Pancreas (tissue), 10 donors: ENCODE measurements at regions not wholly inside any gene's neighbourhood (a gene's known extent, or its start where the extent isn't known, plus 50 kb on each side); places are given as distances from the start of the nearest gene placed in this dataset.

Source experiments
- ATAC-seq, 4 donors: fragments of 200-7000 bp; cut with Tn5 transposase; one replicate each; pipeline versions ENCODE4 v1.8.0 to v1.9.1; 2020; ENCODE audit warnings: mild to moderate bottlenecking in 4 of 4, moderate library complexity in 4 of 4
- DNase-seq, 6 donors: peaks; one replicate each; pipeline ENCODE4 v3.0.0-alpha.2; 2020
- FAIRE-seq: peaks from 2 replicates; lab custom pipeline; 2012; peaks lifted over from hg19 to GRCh38; lab: Jason Lieb, UNC
- H3K27ac ChIP-seq, 4 donors: fragments of 200-600 bp; sonication (generic); 1 replicate in 3 of 4; 2 replicates in 1 of 4; pipeline versions ENCODE4 v1.5.0 to v1.8.0; 2020
- H3K27me3 ChIP-seq, 4 donors: fragments of 200-600 bp; one replicate each; pipeline ENCODE4 v1.8.0; 2021
- H3K36me3 ChIP-seq, 3 donors: fragments of 200-600 bp; sonication (generic) in 1 of 3; one replicate each; pipeline versions ENCODE4 v1.5.0 to v1.8.0; 2020 to 2021
- H3K4me1 ChIP-seq, 3 donors: fragments of 200-600 bp; one replicate each; pipeline ENCODE4 v1.8.0; 2021
- H3K4me3 ChIP-seq, 4 donors: fragments of 200-600 bp; sonication (generic) in 2 of 4; one replicate each; pipeline versions ENCODE4 v1.5.0 to v1.8.0; 2020 to 2021
- H3K9me3 ChIP-seq, 4 donors: fragments of 200-600 bp; one replicate each; pipeline ENCODE4 v1.8.0; 2021
- CTCF ChIP-seq, 4 donors: fragments of 200-600 bp; sonication (generic) in 3 of 4; IDR thresholded peaks; one replicate each; pipeline versions ENCODE4 v1.5.0 to v1.8.0; 2021; ENCODE audit warnings: antibody characterized with exemption in 4 of 4
- WGBS, 2 donors: extraction: QIAGEN DNeasy Blood & Tissue Kit; methylation state at CpG; one replicate each; pipeline ENCODE4 v1.1.7; 2013; 5-methylcytosine and 5-hydroxymethylcytosine counted together
- intact Hi-C, 3 donors: fragments of 100-400 bp; cut with DNase I; formaldehyde crosslinking; loops; one replicate each; pipeline versions ENCODE4 v1.11.1 to v1.14.2; 2022
- donor health status: healthy with polysubstance abuse.
- donor health status: DM: no; HTN: no; CAD: no; lungs with moderate emphysema.
- donor health status: DM: no; HTN: no; CAD: no.
- donor health status: control.
- donor health status: control.
- donor health status: Bipolar disorder and iron deficiency.
- donor health status: DM: yes; HTN: yes; CAD: no.
- donor health status: DM: no; HTN: no; CAD: no.
- donor health status: DM: no; HTN: no; CAD: no.
- donor health status: DM: yes; HTN: yes; CAD: no.

- intact Hi-C loops = no loop called here
- ATAC-seq = no peak
Measured at GRCh38 chr11:70007796-70008195, 70.3 kb upstream of the ANO1 start.

DNA sequence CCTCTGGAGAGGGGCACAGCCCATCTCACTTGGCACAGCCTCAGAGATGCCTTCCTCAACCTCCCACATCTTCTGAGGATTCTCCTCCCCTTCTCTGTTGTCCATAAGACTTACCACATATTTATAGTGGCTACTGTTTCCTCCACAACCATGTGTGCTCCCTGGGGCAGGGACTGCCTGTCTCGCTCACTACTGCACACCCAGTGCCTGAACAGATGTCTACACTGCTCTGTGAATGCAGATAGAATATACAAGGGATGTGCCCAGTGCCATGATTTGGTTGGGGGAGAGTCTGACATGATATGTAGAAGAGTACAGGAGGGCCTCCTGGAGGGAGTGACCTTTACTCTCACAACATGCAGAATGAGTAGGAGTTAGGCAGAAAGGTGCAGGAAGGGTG is 67.3 kb upstream of the ANO1 start:
- FAIRE-seq (no peak), ATAC-seq (no peak), DNase-seq (no peak)
- no peaks in the 10 kb centered on the region for H3K36me3 ChIP-seq
- H3K9me3 ChIP-seq = no peaks in the 10 kb centered on the region
- no peak overlapping the region for H3K4me3 ChIP-seq
- 47 to 57% methylated on average over 1 of the region's 1 CpG for WGBS, 2 donors
- TF ChIP-seq CTCF (IDR thresholded peaks at IDR 0.05) = no peak
- intact Hi-C loops = no loop called here
- no peaks in the 10 kb centered on the region for H3K4me1 ChIP-seq
- H3K27ac ChIP-seq = no peak overlapping the region
- H3K27me3 ChIP-seq = no peaks in the 10 kb centered on the region

More at GRCh38 chr11:70007796-70008195, 70.3 kb upstream of the ANO1 start:
- Histone ChIP-seq H3K27me3 (no peaks in the 10 kb centered on the region), H3K27ac (no peak overlapping the region), H3K9me3 (no peaks in the 10 kb centered on the region), H3K36me3 (no peaks in the 10 kb centered on the region), H3K4me3 (no peak overlapping the region), H3K4me1 (no peaks in the 10 kb centered on the region)
- DNase-seq = no peak
- 65 to 74% methylated on average over 3 of the region's 3 CpGs for WGBS, 2 donors
- no peak for FAIRE-seq
- no peak for TF ChIP-seq CTCF (IDR thresholded peaks at IDR 0.05)

- FAIRE-seq (no peak), DNase-seq (no peak), ATAC-seq (no peak)
- Histone ChIP-seq H3K27me3 (no peaks in the 10 kb centered on the region), H3K4me1 (no peaks in the 10 kb centered on the region), H3K4me3 (no peak overlapping the region), H3K27ac (no peak overlapping the region), H3K9me3 (no peaks in the 10 kb centered on the region), H3K36me3 (no peaks in the 10 kb centered on the region)
- intact Hi-C loops = no loop called here
- 39 to 49% methylated on average over 2 of the region's 2 CpGs for WGBS, 2 donors
- TF ChIP-seq CTCF (IDR thresholded peaks at IDR 0.05) = no peak
Measured at GRCh38 chr11:70012134-70012733, 65.9 kb upstream of the ANO1 start.

- Histone ChIP-seq H3K4me3 (no peak overlapping the region), H3K36me3 (no peaks in the 10 kb centered on the region), H3K4me1 (no peaks in the 10 kb centered on the region), H3K27me3 (no peaks in the 10 kb centered on the region), H3K27ac (no peak overlapping the region), H3K9me3 (no peaks in the 10 kb centered on the region)
- TF ChIP-seq CTCF (IDR thresholded peaks at IDR 0.05) = no peak
- FAIRE-seq (no peak), DNase-seq (no peak), ATAC-seq (no peak)
- WGBS, 2 donors = 70 to 80% methylated on average over 11 of the region's 11 CpGs
- intact Hi-C loops = no loop called here
Measured at GRCh38 chr11:70014291-70014690, 63.8 kb upstream of the ANO1 start.

DNA sequence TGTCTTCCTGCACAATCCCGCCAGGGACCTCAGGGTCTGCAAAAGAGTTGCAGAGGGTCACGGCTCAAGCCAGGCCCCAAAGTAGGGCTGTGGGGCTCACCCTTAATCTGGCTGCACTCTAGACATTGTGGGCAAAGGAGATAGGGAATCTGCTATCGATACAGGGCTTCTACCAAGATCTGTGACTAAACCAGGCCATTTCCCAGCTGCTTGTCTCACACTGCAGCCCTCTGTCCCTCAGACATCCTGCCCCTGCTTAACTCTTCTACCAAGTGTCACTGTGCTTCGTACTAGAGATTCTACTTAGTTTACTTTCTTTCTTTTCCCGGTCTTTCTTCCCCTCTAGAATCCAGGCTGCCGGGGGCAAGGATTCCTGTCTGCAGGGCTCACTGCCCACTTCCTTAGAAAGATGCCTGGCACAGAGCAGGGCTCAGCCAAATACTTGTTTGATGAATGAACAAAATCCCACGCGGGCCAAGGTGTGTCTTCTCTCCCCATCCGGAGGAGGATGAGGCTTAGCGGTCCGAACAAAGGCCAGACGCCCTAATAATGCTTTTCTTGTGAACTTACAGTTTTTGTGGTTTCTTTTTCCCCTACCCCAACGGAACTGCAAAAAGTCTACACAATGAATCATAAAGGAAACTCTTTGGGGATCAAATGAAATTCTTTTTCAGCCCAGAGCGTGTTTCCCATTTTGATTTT is 61.3 kb upstream of the ANO1 start:
- no peaks in the 10 kb centered on the region for H3K9me3 ChIP-seq
- DNase-seq (no peak), ATAC-seq (no peak), FAIRE-seq (no peak)
- no peaks in the 10 kb centered on the region for H3K27me3 ChIP-seq
- TF ChIP-seq CTCF (IDR thresholded peaks at IDR 0.05) = no peak
- intact Hi-C loops = no loop called here
- H3K4me3 ChIP-seq = no peak overlapping the region
- no peaks in the 10 kb centered on the region for H3K36me3 ChIP-seq
- WGBS, 2 donors = 55 to 66% methylated on average over 14 of the region's 14 CpGs
- no peak overlapping the region for H3K27ac ChIP-seq
- H3K4me1 ChIP-seq = no peaks in the 10 kb centered on the region
